GM13977 (cell line): ENCODE measurements at regions not wholly inside any gene's neighbourhood (a gene's known extent, or its start where the extent isn't known, plus 50 kb on each side); places are given as distances from the start of the nearest gene placed in this dataset.
"Not testable (repeated sequence)": the region's sequence is repeated elsewhere in the genome, so short reads cannot be mapped to it uniquely, and the experiment has no call there.

Source experiments
- DNase-seq: peaks from one replicate; pipeline ENCODE4 v3.0.0; 2012; ENCODE audit warnings: low spot score
- in situ Hi-C: fragments of 300-500 bp; cut with MboI; formaldehyde crosslinking; loops from one replicate; pipeline ENCODE4 v1.12.0; 2022; ENCODE audit warnings: low sequenced_read_pairs, low pct_unique_long_range_greater_than_20kb, mixed read lengths, inconsistent platforms; ENCODE audit not compliant: unreplicated experiment
- TF ChIP-seq, protein P1 (sequence below): IDR thresholded peaks from 2 replicates; pipeline ENCODE4 v1.5.1; 2012; ENCODE audit warnings: mild to moderate bottlenecking, control low read depth; ENCODE audit not compliant: insufficient read depth; ENCODE audit errors: extremely low read depth, missing control alignments

GRCh38 chr6:11469684-11470083, 67.9 kb upstream of the TMEM170B start:
- in situ Hi-C loops: no loop called here
- TF ChIP-seq, protein P1, sequence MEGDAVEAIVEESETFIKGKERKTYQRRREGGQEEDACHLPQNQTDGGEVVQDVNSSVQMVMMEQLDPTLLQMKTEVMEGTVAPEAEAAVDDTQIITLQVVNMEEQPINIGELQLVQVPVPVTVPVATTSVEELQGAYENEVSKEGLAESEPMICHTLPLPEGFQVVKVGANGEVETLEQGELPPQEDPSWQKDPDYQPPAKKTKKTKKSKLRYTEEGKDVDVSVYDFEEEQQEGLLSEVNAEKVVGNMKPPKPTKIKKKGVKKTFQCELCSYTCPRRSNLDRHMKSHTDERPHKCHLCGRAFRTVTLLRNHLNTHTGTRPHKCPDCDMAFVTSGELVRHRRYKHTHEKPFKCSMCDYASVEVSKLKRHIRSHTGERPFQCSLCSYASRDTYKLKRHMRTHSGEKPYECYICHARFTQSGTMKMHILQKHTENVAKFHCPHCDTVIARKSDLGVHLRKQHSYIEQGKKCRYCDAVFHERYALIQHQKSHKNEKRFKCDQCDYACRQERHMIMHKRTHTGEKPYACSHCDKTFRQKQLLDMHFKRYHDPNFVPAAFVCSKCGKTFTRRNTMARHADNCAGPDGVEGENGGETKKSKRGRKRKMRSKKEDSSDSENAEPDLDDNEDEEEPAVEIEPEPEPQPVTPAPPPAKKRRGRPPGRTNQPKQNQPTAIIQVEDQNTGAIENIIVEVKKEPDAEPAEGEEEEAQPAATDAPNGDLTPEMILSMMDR: no peak
- DNase-seq: no peak

DNA sequence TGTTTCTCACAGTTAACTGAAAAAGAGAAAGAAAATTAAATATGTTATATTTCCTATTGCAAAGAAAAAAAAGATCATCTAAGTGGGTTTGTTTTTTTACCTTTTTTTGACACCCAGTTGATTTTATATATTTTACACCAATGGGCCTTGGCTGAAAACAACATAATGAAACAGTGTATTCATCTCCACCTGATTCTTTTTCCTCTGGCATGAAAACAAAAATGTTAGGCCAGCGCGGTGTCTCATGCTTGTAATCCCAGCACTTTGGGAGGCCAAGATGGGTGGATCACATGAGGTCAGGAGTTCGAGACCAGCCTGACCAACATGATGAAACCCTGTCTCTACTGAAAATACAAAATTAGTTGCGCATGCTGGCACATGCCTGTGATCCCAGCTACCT, 69.3 kb upstream of the TMEM170B start:
- DNase-seq, in situ Hi-C loops: not testable (repeated sequence)

DNA sequence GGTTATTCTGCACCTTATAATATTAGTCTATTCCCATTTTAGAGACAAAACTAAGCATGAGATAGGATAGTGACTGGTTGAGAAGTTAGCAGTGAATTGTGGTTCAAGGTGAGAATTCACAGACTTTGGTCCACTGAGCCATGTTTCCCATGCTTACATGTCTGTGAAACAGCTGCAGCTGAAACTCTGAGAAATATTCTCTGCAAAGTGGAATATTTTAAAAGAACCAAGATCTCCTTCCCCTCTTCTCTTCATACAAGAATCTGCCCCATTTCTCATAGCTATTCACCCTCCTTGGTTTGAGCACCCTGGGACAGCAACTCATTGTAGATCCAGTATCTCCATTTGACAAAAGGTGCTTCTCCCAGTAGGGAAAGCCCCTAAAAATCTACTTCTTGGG, 70.2 kb upstream of the TMEM170B start:
- in situ Hi-C loops: no loop called here
- DNase-seq: peak; percentile 25
- TF ChIP-seq, protein P1: no peak

- in situ Hi-C loops: no loop called here
- DNase-seq: no peak
- TF ChIP-seq, protein P1: no peak
Measured at GRCh38 chr6:11463398-11463780, 74.2 kb upstream of the TMEM170B start.

DNA sequence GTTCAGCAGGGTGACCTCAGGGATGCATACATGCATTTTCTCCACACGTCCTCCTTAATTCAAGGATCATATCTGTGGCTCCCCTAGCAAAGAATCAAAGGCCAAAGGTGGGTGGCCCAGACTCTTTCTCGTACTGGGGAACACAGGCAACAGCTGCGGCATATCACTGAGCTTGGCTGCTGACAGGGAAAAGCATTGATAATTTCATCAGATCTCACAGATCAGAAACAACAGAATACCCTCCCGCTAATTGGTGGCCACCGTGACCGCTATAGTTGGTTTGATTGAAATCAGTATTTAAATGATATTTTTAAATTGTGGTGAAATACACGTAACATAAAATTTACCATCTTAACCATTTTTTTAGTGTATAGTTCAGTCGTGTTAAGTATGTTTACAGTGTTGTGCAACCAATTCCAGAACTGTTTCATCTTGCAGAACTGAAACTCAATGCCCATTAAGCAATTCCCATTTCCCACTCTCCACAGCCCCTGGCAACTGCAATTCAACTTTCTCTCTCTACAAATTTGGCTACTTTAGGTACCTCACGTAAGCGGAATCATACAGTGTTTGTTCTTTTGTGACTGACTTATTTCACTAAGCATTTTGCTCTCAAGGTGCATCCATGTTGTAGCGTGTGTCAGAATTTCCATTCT, 74.7 kb upstream of the TMEM170B start:
- DNase-seq: no peak
- TF ChIP-seq, protein P1: no peak
- in situ Hi-C loops: no loop called here

DNA sequence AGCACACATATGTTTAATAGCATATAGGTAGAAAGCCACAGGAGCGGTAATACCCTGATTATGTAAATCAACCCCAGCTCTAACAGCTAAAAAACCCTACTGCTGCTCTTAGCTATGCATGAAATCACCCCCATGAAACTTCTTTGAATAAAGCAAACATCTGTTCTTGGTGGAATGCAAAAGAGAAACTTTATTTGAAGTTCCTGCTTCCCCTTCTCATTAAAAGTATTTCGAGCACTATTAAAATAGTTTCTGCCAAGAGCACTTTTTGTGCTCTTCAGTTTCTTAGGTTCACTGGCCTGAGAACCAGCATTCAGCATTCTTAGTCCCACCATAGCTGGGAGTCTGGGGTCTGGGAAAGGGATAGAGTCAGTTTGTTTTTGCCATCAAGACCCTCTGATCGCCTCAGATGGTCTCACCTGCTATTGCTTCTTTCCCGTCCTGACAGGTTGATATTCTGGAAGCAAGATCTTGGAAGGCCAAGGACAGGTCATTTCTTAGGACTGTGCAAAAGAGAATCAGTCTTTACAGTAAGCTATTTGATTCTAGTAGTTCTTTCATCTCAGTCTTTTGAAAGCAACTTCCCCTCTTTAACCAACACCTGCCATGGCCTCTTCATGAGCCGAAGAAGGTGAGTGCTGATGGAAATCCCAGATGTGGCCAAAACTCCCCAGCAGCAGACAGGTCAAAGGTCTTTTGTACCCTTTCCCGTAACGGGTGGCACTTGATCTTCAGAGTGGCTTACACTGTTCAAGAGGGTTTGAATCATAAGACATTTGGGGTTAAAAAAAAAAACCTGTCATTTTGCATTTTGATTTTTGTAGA, 76.5 kb upstream of the TMEM170B start:
- TF ChIP-seq, protein P1: no peak
- in situ Hi-C loops: no loop called here
- DNase-seq: peak; percentile 50

GRCh38 chr6:11460001-11460668, 77.4 kb upstream of the TMEM170B start:
- peak; percentile 12 for DNase-seq
- in situ Hi-C loops: no loop called here
- TF ChIP-seq, protein P1: peak; percentile 18
